GM12878 (cell line): ENCODE measurements at regions not wholly inside any gene's neighbourhood (a gene's known extent, or its start where the extent isn't known, plus 50 kb on each side); places are given as distances from the start of the nearest gene placed in this dataset.

Experiments used
- CTCF ChIP-seq, 3 experiments: IDR thresholded peaks in 2 of 3; conservative IDR thresholded peaks in 1 of 3; 2 replicates each; pipeline ENCODE4 v1.5.1; 2011; ENCODE audit warnings: low read depth in 3 of 3, low read length in 3 of 3, mild to moderate bottlenecking in 3 of 3, control low read depth in 2 of 3, moderate library complexity in 2 of 3, inconsistent platforms in 1 of 3, mixed read lengths in 1 of 3; ENCODE audit not compliant: control insufficient read depth in 2 of 3, insufficient read depth in 1 of 3; ENCODE audit errors: extremely low read depth in 1 of 3
- LARP7 ChIP-seq: fragments of 450-650 bp; IDR thresholded peaks from 2 replicates; pipeline ENCODE4 v1.6.1; 2017; ENCODE audit warnings: mild to moderate bottlenecking
- MYC ChIP-seq: IDR thresholded peaks from 2 replicates; pipeline ENCODE4 v1.6.1; 2011; ENCODE audit warnings: mild to moderate bottlenecking, low read length, moderate library complexity, inconsistent platforms; ENCODE audit not compliant: insufficient read depth, insufficient replicate concordance, insufficient read length, severe bottlenecking

GRCh38 chr12:24591079-24591626 lies 357.7 kb downstream of the BCAT1 start:
- no peak for TF ChIP-seq CTCF (IDR thresholded peaks at IDR 0.05 in 2 of 3, conservative IDR thresholded peaks at IDR 0.05 in 1 of 3; ENCODE audit: control insufficient read depth in 2 of 3, extremely low read depth in 1 of 3, insufficient read depth in 1 of 3, low read depth in 3 of 3, low read length in 3 of 3)
- TF ChIP-seq LARP7, result no peak
- no peak for TF ChIP-seq MYC
